ENCODE measurements at regions not wholly inside any gene's neighbourhood (a gene's known extent, or its start where the extent isn't known, plus 50 kb on each side); places are given as distances from the start of the nearest gene placed in this dataset.

- Mint-ChIP-seq H3K4me1 (ENCODE audit: insufficient read depth, unreplicated experiment) (no peaks in the 10 kb centered on the region), H3K27me3 (ENCODE audit: insufficient read depth, unreplicated experiment) (peaks cover 49% of the 10 kb centered on the region), H3K9me3 (ENCODE audit: unreplicated experiment) (no peaks in the 10 kb centered on the region), H3K4me3 (ENCODE audit: unreplicated experiment) (no peak overlapping the region), H3K27ac (ENCODE audit: low read depth, unreplicated experiment) (no peak overlapping the region), H3K36me3 (ENCODE audit: insufficient read depth, unreplicated experiment) (no peaks in the 10 kb centered on the region)
- POLR2A ChIA-PET: no interaction called here
- intact Hi-C loops (cut with micrococcal nuclease): no loop called here
- CTCF ChIA-PET: no interaction called here
- no peak for DNase-seq (ENCODE audit: unreplicated experiment)
- no peak for TF ChIP-seq CTCF (IDR thresholded peaks at IDR 0.05; ENCODE audit: unreplicated experiment)
- no TSS peak for BruUV-seq (replicated peaks)
These were observed 84.5 kb upstream of the SNTG2 start for GRCh38 chr2:866009-866680.

- BruUV-seq (replicated peaks): no TSS peak
- POLR2A ChIA-PET: no interaction called here
- H3K27ac Mint-ChIP-seq (ENCODE audit: low read depth, unreplicated experiment): no peak overlapping the region
- no peak for TF ChIP-seq CTCF (IDR thresholded peaks at IDR 0.05; ENCODE audit: unreplicated experiment)
- DNase-seq (ENCODE audit: unreplicated experiment): no peak
- intact Hi-C loops (cut with micrococcal nuclease): no loop called here
- CTCF ChIA-PET: interaction anchor here (0.6 kb wide), 1 partner anchor 348 kb away, joined by 3 read pairs; no protein-coding TSS in a partner anchor
- no peaks in the 10 kb centered on the region for H3K36me3 Mint-ChIP-seq (ENCODE audit: insufficient read depth, unreplicated experiment)
- H3K4me3 Mint-ChIP-seq (ENCODE audit: unreplicated experiment): no peak overlapping the region
- no peaks in the 10 kb centered on the region for H3K9me3 Mint-ChIP-seq (ENCODE audit: unreplicated experiment)
- no peaks in the 10 kb centered on the region for H3K4me1 Mint-ChIP-seq (ENCODE audit: insufficient read depth, unreplicated experiment)
- peaks cover 36% of the 10 kb centered on the region for H3K27me3 Mint-ChIP-seq (ENCODE audit: insufficient read depth, unreplicated experiment)
These were observed 86.0 kb upstream of the SNTG2 start for GRCh38 chr2:864501-865106.

- H3K36me3 Mint-ChIP-seq (ENCODE audit: insufficient read depth, unreplicated experiment): no peaks in the 10 kb centered on the region
- CTCF ChIA-PET: interaction anchor here (0.6 kb wide), 1 partner anchor 724 kb away, joined by 3 read pairs; no protein-coding TSS in a partner anchor
- intact Hi-C loops (cut with micrococcal nuclease): no loop called here
- no peak for DNase-seq (ENCODE audit: unreplicated experiment)
- POLR2A ChIA-PET: no interaction called here
- no peak for TF ChIP-seq CTCF (IDR thresholded peaks at IDR 0.05; ENCODE audit: unreplicated experiment)
- no peak overlapping the region for H3K4me3 Mint-ChIP-seq (ENCODE audit: unreplicated experiment)
- no peaks in the 10 kb centered on the region for H3K4me1 Mint-ChIP-seq (ENCODE audit: insufficient read depth, unreplicated experiment)
- H3K9me3 Mint-ChIP-seq (ENCODE audit: unreplicated experiment): no peaks in the 10 kb centered on the region
- H3K27ac Mint-ChIP-seq (ENCODE audit: low read depth, unreplicated experiment): no peak overlapping the region
- BruUV-seq (replicated peaks): no TSS peak
- peaks cover 33% of the 10 kb centered on the region for H3K27me3 Mint-ChIP-seq (ENCODE audit: insufficient read depth, unreplicated experiment)
These were observed 86.8 kb upstream of the SNTG2 start for GRCh38 chr2:863732-864450.

- Mint-ChIP-seq H3K36me3 (ENCODE audit: insufficient read depth, unreplicated experiment) (no peaks in the 10 kb centered on the region), H3K27me3 (ENCODE audit: insufficient read depth, unreplicated experiment) (peaks cover 33% of the 10 kb centered on the region), H3K4me3 (ENCODE audit: unreplicated experiment) (no peak overlapping the region), H3K27ac (ENCODE audit: low read depth, unreplicated experiment) (no peak overlapping the region), H3K4me1 (ENCODE audit: insufficient read depth, unreplicated experiment) (no peaks in the 10 kb centered on the region), H3K9me3 (ENCODE audit: unreplicated experiment) (no peaks in the 10 kb centered on the region)
- no peak for TF ChIP-seq CTCF (IDR thresholded peaks at IDR 0.05; ENCODE audit: unreplicated experiment)
- POLR2A ChIA-PET: no interaction called here
- no peak for DNase-seq (ENCODE audit: unreplicated experiment)
- CTCF ChIA-PET: no interaction called here
- no TSS peak for BruUV-seq (replicated peaks)
- intact Hi-C loops (cut with micrococcal nuclease): no loop called here
These were observed 87.8 kb upstream of the SNTG2 start for GRCh38 chr2:862731-863466.

Measured in MCF 10A (cell line).